Coronary artery (tissue), 2 donors: ENCODE measurements at regions not wholly inside any gene's neighbourhood (a gene's known extent, or its start where the extent isn't known, plus 50 kb on each side); places are given as distances from the start of the nearest gene placed in this dataset.
"Not testable (repeated sequence)": the region's sequence is repeated elsewhere in the genome, so short reads cannot be mapped to it uniquely, and the experiment has no call there.

Source experiments
- DNase-seq: peaks from one replicate; pipeline ENCODE4 v3.0.0-alpha.2; 2017; ENCODE audit warnings: low spot score
- H3K27ac ChIP-seq, 2 donors: fragments of 200-600 bp; sonication (generic); one replicate each; pipeline ENCODE4 v1.5.1; 2016 to 2019
- H3K4me3 ChIP-seq: fragments of 200-600 bp; sonication (generic); 2 replicates; pipeline ENCODE4 v1.5.1; 2016; ENCODE audit warnings: mild to moderate bottlenecking, moderate library complexity
- TF ChIP-seq, protein P1 (sequence below): fragments of 200-600 bp; sonication (generic); IDR thresholded peaks from one replicate; pipeline ENCODE4 v1.5.1; 2019; ENCODE audit warnings: antibody characterized with exemption

DNA sequence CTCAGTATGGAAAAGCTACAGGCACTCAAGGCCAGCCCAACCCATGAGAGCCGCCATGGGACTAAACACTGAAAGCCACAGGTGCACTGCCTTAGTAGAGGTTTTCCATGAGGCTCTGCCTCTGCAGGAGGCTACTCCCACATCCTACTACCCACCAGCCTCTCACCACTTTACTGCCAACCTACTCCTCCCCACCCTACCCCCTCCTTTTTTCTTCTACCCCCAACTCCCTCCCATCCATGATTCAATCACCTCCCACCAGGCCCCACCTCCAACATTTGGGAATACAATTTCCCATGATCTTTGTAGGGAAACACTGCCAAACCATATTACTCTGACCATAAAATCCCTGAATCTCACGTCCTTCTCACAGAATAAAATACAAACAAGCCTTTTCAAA, 101.6 kb upstream of the CTSV start:
- no peak for DNase-seq
- TF ChIP-seq, protein P1, sequence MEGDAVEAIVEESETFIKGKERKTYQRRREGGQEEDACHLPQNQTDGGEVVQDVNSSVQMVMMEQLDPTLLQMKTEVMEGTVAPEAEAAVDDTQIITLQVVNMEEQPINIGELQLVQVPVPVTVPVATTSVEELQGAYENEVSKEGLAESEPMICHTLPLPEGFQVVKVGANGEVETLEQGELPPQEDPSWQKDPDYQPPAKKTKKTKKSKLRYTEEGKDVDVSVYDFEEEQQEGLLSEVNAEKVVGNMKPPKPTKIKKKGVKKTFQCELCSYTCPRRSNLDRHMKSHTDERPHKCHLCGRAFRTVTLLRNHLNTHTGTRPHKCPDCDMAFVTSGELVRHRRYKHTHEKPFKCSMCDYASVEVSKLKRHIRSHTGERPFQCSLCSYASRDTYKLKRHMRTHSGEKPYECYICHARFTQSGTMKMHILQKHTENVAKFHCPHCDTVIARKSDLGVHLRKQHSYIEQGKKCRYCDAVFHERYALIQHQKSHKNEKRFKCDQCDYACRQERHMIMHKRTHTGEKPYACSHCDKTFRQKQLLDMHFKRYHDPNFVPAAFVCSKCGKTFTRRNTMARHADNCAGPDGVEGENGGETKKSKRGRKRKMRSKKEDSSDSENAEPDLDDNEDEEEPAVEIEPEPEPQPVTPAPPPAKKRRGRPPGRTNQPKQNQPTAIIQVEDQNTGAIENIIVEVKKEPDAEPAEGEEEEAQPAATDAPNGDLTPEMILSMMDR, result no peak
- no peak overlapping the region for H3K27ac ChIP-seq
- H3K4me3 ChIP-seq, result no peak overlapping the region

DNA sequence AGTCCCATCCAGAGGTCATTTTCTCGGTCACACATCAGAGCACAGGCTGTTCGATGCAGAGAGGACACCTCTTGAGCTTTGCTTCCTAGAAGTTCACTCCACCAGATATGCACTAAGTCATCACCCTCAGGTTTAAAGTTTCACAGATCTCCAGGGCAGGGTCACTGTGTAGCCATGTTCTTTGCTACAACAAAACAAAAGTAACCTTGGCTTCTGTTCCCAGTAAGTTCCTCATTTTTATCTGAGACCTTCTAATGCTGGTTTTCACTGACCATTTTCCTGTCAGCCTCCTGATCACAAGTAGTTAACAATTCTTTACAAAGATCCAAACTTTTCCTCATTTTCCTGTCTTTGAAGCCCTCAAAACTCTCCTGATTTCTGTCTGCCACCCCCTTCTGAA, 97.5 kb upstream of the CTSV start:
- TF ChIP-seq, protein P1, result no peak
- Histone ChIP-seq H3K27ac (no peak overlapping the region), H3K4me3 (no peak overlapping the region)
- DNase-seq, result no peak

DNA sequence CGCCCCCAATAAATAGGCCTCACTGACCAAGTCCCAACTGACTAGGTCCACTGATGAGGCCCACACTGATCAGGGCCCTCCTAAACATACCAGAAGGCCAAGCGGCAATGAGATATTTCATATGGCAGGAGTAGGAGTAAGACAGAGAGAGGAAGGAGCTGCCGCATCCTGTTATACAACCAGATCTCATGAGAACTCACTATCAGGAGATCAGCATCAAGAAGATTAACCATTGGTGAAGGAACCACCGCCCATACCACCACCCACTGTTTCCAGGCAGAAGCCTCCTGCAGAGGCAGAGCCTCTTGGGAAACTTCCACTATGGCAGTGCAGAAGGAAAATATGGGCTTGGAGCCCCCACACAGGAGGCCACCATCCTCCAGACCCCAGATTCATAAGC, 95.0 kb upstream of the CTSV start:
- not testable (repeated sequence) for DNase-seq, H3K27ac ChIP-seq, H3K4me3 ChIP-seq

DNA sequence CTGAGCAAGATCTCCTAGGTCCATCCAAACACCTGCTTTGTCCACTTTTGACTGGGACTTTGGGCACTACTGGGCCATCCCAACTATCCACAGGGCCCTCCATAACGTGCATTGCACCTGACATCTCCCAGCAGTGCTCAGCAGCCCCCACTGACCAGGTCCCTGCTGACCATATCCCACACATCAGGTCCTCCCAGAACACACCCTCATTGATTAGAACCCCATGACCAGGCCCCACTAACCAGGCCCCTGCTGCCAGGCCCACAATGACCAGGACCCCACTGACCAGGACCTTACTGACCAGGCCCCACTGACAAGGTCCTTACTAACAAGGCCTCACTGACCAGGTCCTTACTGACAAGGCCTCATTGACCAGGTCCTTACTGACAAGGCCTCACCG, 93.9 kb upstream of the CTSV start:
- TF ChIP-seq, protein P1, result no peak
- no peak overlapping the region for H3K4me3 ChIP-seq
- no peak overlapping the region for H3K27ac ChIP-seq
- DNase-seq, result no peak

DNA sequence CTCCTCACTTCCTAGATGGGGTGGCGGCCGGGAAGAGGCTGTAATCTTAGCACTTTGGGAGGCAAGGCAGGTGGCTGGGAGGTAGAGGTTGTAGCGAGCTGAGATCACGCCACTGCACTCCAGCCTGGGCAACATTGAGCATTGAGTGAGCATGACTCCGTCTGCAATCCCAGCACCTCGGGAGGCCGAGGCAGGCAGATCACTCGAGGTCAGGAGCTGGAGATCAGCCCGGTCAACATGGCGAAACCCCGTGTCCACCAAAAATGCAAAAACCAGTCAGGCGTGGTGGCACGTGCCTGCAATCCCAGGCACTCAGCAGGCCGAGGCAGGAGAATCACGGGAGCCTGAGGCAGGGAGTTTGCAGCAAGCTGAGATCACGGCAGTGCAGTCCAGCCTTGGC, 91.9 kb upstream of the CTSV start:
- not testable (repeated sequence) for H3K27ac ChIP-seq, H3K4me3 ChIP-seq, DNase-seq

DNA sequence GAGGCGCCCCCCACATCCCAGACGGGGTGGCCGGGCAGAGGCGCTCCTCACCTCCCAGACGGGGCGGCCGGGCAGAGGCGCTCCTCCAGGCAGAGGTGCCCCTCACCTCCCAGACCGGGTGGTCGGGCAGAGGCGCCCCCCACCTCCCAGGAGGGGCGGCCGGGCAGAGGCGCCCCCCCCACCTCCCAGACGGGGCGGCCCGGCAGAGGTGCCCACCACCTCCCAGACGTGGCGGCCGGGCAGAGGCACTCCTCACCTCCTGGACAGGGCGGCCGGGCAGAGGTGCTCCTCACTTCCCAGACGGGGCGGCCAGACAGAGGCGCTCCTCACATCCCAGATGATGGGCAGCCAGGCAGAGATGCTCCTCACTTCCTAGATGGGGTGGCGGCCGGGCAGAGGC, 91.4 kb upstream of the CTSV start:
- H3K4me3 ChIP-seq, DNase-seq: not testable (repeated sequence)

DNA sequence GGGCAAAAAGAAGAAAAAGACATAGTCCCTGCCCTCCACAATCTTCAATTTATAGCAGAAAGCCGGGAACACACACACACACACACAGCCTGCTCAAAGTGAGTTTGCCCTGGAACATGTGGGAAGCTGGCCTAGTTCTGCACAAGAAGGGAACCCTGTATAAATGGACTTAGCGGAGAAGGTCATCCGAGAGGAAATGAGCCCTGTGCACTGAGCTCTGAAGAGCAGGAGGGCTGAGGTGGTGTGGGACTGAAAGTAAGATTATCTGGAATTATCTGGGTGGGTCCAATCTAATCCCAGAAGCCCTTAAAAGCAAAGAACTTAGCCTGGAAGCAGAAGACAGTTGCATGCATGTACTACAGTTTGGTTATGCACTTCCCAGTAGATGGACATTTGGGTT, 90.0 kb upstream of the CTSV start:
- no peak overlapping the region for H3K27ac ChIP-seq
- TF ChIP-seq, protein P1, result no peak
- no peak for DNase-seq
- no peak overlapping the region for H3K4me3 ChIP-seq

More for the DNA sequence above, 91.4 kb upstream of the CTSV start:
- not testable (repeated sequence) for H3K27ac ChIP-seq

DNA sequence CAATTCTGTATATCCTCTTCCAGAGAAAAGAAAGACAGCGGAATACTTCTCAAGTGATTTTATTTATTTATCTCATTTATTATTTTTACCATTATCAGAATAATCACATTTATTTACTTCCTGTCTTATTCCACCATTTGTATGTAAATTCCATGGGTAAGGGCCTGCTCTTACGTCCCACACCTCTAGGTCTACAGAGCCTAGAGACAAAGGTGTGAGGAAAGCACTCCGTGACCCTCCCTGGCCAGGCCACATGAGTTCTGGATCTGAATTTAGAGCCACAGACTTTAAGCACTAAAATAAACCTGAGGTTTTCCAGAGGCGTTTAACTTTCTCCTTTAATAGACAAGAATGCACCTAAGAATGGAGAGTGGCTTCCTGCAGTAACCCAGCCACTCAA, 85.3 kb upstream of the CTSV start:
- TF ChIP-seq, protein P1, result no peak
- Histone ChIP-seq H3K4me3 (no peak overlapping the region), H3K27ac (no peak overlapping the region)
- DNase-seq, result no peak

DNA sequence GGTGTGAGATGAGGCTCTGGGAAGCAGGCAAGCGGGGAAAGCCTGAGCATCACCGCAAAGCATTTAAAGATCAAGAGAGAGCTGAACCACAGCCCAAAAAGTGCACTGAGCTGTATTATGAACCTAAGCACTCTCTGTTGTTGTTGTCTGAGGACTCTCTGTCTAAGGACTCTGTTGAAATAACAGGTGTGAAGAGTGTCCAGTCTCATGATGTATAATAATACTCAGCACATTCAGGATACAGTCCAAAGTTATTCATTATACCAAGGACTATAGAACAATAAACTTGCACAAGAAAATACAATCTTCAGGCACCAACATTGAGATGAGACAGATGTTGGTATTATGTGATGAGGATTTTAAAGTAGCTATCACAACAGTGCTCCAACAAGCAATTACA, 71.8 kb upstream of the CTSV start:
- no peak for DNase-seq
- TF ChIP-seq, protein P1, result no peak
- Histone ChIP-seq H3K4me3 (no peak overlapping the region), H3K27ac (no peak overlapping the region)
